ENCODE measurements at regions not wholly inside any gene's neighbourhood (a gene's known extent, or its start where the extent isn't known, plus 50 kb on each side); places are given as distances from the start of the nearest gene placed in this dataset.

DNA sequence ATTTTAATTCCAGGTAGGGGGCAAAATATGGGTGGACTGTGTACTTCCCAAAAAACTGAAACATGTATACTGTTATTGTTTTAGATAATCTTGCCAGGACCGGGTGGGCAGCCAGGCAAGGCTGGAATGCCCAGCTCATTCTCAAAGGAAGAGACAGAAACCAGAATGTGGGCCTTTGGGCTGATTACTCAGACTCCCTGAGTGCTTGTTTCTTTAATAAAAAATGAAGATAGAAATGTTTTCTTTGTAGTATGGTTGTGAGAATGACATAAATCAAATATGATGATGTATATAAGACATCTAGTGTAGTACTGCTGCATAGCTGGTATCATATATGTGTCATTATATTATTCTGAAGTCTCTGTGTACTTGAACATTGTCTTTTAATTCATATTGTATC, 231.6 kb upstream of the NT5C1B start:
- no peak for TF ChIP-seq CTCF (conservative IDR thresholded peaks at IDR 0.05)
- TF ChIP-seq ZFX (IDR thresholded peaks at IDR 0.05) = no peak
